B cell (primary cell): ENCODE measurements at regions not wholly inside any gene's neighbourhood (a gene's known extent, or its start where the extent isn't known, plus 50 kb on each side); places are given as distances from the start of the nearest gene placed in this dataset.

ENCODE experiments used
- CTCF ChIP-seq: fragments of 200-600 bp; IDR thresholded peaks from one replicate; pipeline ENCODE4 v1.8.0; 2022; ENCODE audit warnings: antibody characterized with exemption, mild to moderate bottlenecking
- EZH2 ChIP-seq: IDR thresholded peaks from 2 replicates; pipeline ENCODE4 v1.6.1; 2012; ENCODE audit warnings: borderline replicate concordance, low read depth, mild to moderate bottlenecking, moderate library complexity, low read length; ENCODE audit not compliant: insufficient read depth, poor library complexity, severe bottlenecking

GRCh38 chr7:67918158-67918557 lies 921.5 kb downstream of the TYW1 start:
- no peak for TF ChIP-seq EZH2
- no peak for TF ChIP-seq CTCF
